ENCODE measurements at regions not wholly inside any gene's neighbourhood (a gene's known extent, or its start where the extent isn't known, plus 50 kb on each side); places are given as distances from the start of the nearest gene placed in this dataset.

DNA sequence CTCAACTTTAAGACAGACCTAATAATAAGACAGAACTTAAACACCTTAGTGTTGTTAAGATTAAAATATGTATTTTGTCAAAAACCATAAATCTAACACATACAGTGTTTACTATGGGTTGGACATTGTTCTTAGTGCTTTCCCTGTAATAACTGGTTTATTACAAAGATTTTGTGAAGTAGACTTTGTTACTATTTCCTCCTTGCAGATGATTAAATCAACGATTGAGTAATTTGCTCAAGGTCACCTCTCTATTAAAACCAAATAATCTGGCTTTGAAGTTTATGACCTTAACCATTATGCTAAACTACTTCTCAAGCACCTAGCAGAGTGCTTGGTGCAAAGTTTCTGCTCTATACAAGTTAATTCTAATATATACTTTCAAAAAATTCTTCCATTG, 102.7 kb upstream of the FAM3C start:
- TF ChIP-seq, protein P1, sequence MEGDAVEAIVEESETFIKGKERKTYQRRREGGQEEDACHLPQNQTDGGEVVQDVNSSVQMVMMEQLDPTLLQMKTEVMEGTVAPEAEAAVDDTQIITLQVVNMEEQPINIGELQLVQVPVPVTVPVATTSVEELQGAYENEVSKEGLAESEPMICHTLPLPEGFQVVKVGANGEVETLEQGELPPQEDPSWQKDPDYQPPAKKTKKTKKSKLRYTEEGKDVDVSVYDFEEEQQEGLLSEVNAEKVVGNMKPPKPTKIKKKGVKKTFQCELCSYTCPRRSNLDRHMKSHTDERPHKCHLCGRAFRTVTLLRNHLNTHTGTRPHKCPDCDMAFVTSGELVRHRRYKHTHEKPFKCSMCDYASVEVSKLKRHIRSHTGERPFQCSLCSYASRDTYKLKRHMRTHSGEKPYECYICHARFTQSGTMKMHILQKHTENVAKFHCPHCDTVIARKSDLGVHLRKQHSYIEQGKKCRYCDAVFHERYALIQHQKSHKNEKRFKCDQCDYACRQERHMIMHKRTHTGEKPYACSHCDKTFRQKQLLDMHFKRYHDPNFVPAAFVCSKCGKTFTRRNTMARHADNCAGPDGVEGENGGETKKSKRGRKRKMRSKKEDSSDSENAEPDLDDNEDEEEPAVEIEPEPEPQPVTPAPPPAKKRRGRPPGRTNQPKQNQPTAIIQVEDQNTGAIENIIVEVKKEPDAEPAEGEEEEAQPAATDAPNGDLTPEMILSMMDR (conservative IDR thresholded peaks at IDR 0.05; ENCODE audit: low read depth, low read length), result no peak
- no peak for TF ChIP-seq POLR2A (IDR thresholded peaks at IDR 0.05; ENCODE audit: low read depth, low read length)
- no peak for TF ChIP-seq FOS (IDR thresholded peaks at IDR 0.05; ENCODE audit: low read depth, low read length)
- no peak for TF ChIP-seq RAD21 (IDR thresholded peaks at IDR 0.05; ENCODE audit: low read length)
- TF ChIP-seq, protein P2, sequence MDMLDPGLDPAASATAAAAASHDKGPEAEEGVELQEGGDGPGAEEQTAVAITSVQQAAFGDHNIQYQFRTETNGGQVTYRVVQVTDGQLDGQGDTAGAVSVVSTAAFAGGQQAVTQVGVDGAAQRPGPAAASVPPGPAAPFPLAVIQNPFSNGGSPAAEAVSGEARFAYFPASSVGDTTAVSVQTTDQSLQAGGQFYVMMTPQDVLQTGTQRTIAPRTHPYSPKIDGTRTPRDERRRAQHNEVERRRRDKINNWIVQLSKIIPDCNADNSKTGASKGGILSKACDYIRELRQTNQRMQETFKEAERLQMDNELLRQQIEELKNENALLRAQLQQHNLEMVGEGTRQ (IDR thresholded peaks at IDR 0.05; ENCODE audit: low read depth, low read length), result no peak
- TF ChIP-seq BHLHE40 (IDR thresholded peaks at IDR 0.05; ENCODE audit: low read depth, low read length), result no peak
- no peak for TF ChIP-seq RCOR1 (IDR thresholded peaks at IDR 0.05; ENCODE audit: insufficient replicate concordance, low read length)
- no peak for TF ChIP-seq CEBPB (IDR thresholded peaks at IDR 0.05; ENCODE audit: low read depth, low read length)
- TF ChIP-seq SMC3 (IDR thresholded peaks at IDR 0.05; ENCODE audit: low read depth, low read length), result no peak

Measured in IMR-90 (cell line).